CD14-positive monocyte (primary cell): ENCODE measurements at regions not wholly inside any gene's neighbourhood (a gene's known extent, or its start where the extent isn't known, plus 50 kb on each side); places are given as distances from the start of the nearest gene placed in this dataset.

Experiments used
- DNase-seq, 3 donors: peaks; one replicate each; pipeline ENCODE4 v3.0.0-alpha.2; 2011 to 2022
- H2AFZ ChIP-seq: 2 replicates; pipeline ENCODE4 v1.6.0; 2012; ENCODE audit warnings: mild to moderate bottlenecking, low read depth, low read length, inconsistent platforms; ENCODE audit not compliant: insufficient read depth, poor library complexity, severe bottlenecking
- H3K27ac ChIP-seq, 2 donors: 1 replicate in 1 of 2; 2 replicates in 1 of 2; pipeline ENCODE4 v1.5.1; 2012 to 2013; ENCODE audit warnings: low read length in 2 of 2, control low read depth in 1 of 2, inconsistent platforms in 1 of 2, low read depth in 1 of 2, mild to moderate bottlenecking in 1 of 2
- H3K27me3 ChIP-seq, 2 donors: one replicate each; pipeline versions ENCODE4 v1.6.0 to v1.6.1; 2011 to 2013; ENCODE audit warnings: low read length in 2 of 2; ENCODE audit not compliant: control insufficient read depth in 2 of 2, insufficient read depth in 2 of 2
- H3K36me3 ChIP-seq, 2 donors: replicated peaks in 1 of 2; 1 replicate in 1 of 2; 2 replicates in 1 of 2; pipeline versions ENCODE4 v1.5.1 to v1.6.1; 2012 to 2013; ENCODE audit warnings: low read length in 2 of 2, control low read depth in 1 of 2, inconsistent platforms in 1 of 2, mild to moderate bottlenecking in 1 of 2; ENCODE audit not compliant: insufficient read depth in 2 of 2, control insufficient read depth in 1 of 2
- H3K4me1 ChIP-seq, 2 donors: 1 replicate in 1 of 2; 2 replicates in 1 of 2; pipeline versions ENCODE4 v1.5.1 to v1.6.1; 2012 to 2013; ENCODE audit warnings: low read length in 2 of 2, control low read depth in 1 of 2, inconsistent platforms in 1 of 2, mild to moderate bottlenecking in 1 of 2, moderate library complexity in 1 of 2; ENCODE audit not compliant: insufficient read depth in 2 of 2, control insufficient read depth in 1 of 2
- H3K4me2 ChIP-seq: replicated peaks from 2 replicates; pipeline ENCODE3; 2012; ENCODE audit warnings: low read length, moderate library complexity, mild to moderate bottlenecking; ENCODE audit not compliant: poor library complexity, severe bottlenecking; ENCODE audit errors: extremely low read depth
- H3K4me3 ChIP-seq, 3 experiments: fragments of 200-600 bp in 1 of 3; sonication (generic) in 1 of 3; replicated peaks in 1 of 3; 1 replicate in 2 of 3; 2 replicates in 1 of 3; pipeline ENCODE4 v1.5.1; 2011 to 2013; ENCODE audit warnings: low read length in 3 of 3, mild to moderate bottlenecking in 3 of 3, control low read depth in 2 of 3, low read depth in 2 of 3, inconsistent platforms in 1 of 3, moderate library complexity in 1 of 3
- H3K79me2 ChIP-seq: 2 replicates; pipeline ENCODE4 v1.6.0; 2012; ENCODE audit warnings: mild to moderate bottlenecking, control low read depth, inconsistent platforms, low read length, moderate library complexity; ENCODE audit not compliant: insufficient read depth
- H3K9ac ChIP-seq: 2 replicates; pipeline ENCODE4 v1.6.0; 2017; ENCODE audit warnings: low read length, mild to moderate bottlenecking; ENCODE audit not compliant: insufficient read depth, poor library complexity, severe bottlenecking
- H3K9me3 ChIP-seq, 2 donors: replicated peaks in 1 of 2; 1 replicate in 1 of 2; 2 replicates in 1 of 2; pipeline versions ENCODE4 v1.5.1 to v1.6.1; 2012 to 2013; ENCODE audit warnings: low read length in 2 of 2, control low read depth in 1 of 2; ENCODE audit not compliant: control insufficient read depth in 1 of 2, insufficient read depth in 1 of 2
- H4K20me1 ChIP-seq: 2 replicates; pipeline ENCODE4 v1.6.0; 2012; ENCODE audit warnings: mild to moderate bottlenecking, low read length, control low read depth, moderate library complexity; ENCODE audit not compliant: insufficient read depth
- H3K27ac Mint-ChIP-seq, 7 donors: one replicate each; pipeline ENCODE4 v1.8.0; 2020; ENCODE audit warnings: mild to moderate bottlenecking in 7 of 7, mixed read lengths in 7 of 7, moderate library complexity in 6 of 7, inconsistent platforms in 2 of 7
- H3K27me3 Mint-ChIP-seq, 3 donors: one replicate each; pipeline ENCODE4 v1.8.0; 2021 to 2022; ENCODE audit warnings: low read depth in 3 of 3, mild to moderate bottlenecking in 3 of 3, mixed read lengths in 3 of 3, moderate library complexity in 3 of 3, inconsistent platforms in 1 of 3
- H3K36me3 Mint-ChIP-seq, 2 donors: one replicate each; pipeline ENCODE4 v1.8.0; 2020; ENCODE audit warnings: mixed read lengths in 2 of 2, inconsistent platforms in 1 of 2, mild to moderate bottlenecking in 1 of 2
- H3K4me1 Mint-ChIP-seq: one replicate; pipeline ENCODE4 v1.8.0; 2020; ENCODE audit warnings: mild to moderate bottlenecking, mixed read lengths
- H3K4me3 Mint-ChIP-seq, 2 donors: one replicate each; pipeline ENCODE4 v1.8.0; 2020; ENCODE audit warnings: mild to moderate bottlenecking in 2 of 2, mixed read lengths in 2 of 2, moderate library complexity in 1 of 2
- H3K9me3 Mint-ChIP-seq, 7 donors: one replicate each; pipeline ENCODE4 v1.8.0; 2020 to 2022; ENCODE audit warnings: mixed read lengths in 7 of 7, mild to moderate bottlenecking in 6 of 7, moderate library complexity in 6 of 7, inconsistent platforms in 2 of 7
- CTCF ChIP-seq: fragments of 200-600 bp; IDR thresholded peaks from one replicate; pipeline ENCODE4 v1.8.0; 2022; ENCODE audit warnings: antibody characterized with exemption, mild to moderate bottlenecking
- WGBS: methylation state at CpG from one replicate; pipeline ENCODE4 v1.1.5; 2013; ENCODE audit warnings: missing lambda C conversion rate; ENCODE audit not compliant: insufficient coverage; 5-methylcytosine and 5-hydroxymethylcytosine counted together
- intact Hi-C, 2 donors: fragments of 100-400 bp; cut with micrococcal nuclease; formaldehyde crosslinking; loops; one replicate each; pipeline versions ENCODE4 v1.15.0 to v1.15.1; 2023

DNA sequence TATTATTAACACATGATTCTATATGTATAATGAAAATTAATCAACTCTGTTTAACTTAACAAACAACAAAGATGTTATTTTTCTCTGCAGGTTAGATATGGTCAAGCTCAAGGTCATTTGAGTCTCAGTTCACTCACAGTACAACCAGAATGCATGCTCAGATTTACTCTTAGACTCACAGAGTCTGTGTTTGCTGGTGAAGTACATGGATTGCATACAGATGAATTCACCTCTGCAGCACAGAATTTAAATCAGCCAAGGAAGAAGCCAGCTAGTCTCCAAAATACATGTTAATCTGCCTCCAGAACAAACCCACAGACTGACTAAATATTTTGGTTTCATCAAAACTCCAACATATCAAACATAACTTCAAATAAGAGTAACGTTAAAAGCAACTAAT is 424.5 kb downstream of the RAD51AP2 start:
- Histone ChIP-seq H3K4me2 (no peak overlapping the region), H3K79me2 (no peaks in the 10 kb centered on the region), H3K4me3 (no peak overlapping the region), H3K27me3 (no peaks in the 10 kb centered on the region), H2AFZ (no peak overlapping the region), H3K9me3 (no peaks in the 10 kb centered on the region), H3K27ac (no peak overlapping the region), H3K4me1 (no peaks in the 10 kb centered on the region), H3K36me3 (no peaks in the 10 kb centered on the region), H3K9ac (no peak overlapping the region), H4K20me1 (no peaks in the 10 kb centered on the region)
- DNase-seq, result no peak
- H3K9me3 Mint-ChIP-seq, result peaks cover 0 to 9% (median 0%) of the 10 kb centered on the region in 7 donors
- H3K27me3 Mint-ChIP-seq, result peaks cover 0 to 7% (median 0%) of the 10 kb centered on the region in 3 donors
- no peaks in the 10 kb centered on the region for H3K36me3 Mint-ChIP-seq
- no peak overlapping the region for H3K4me3 Mint-ChIP-seq
- intact Hi-C loops, result no loop called here
- no CpG with 5 or more reads among the region's 1 CpG for WGBS
- H3K27ac Mint-ChIP-seq, result no peak overlapping the region
- H3K4me1 Mint-ChIP-seq, result no peaks in the 10 kb centered on the region
- no peak for TF ChIP-seq CTCF

GRCh38 chr2:17086990-17087389 is 421.4 kb upstream of the CYRIA start:
- Histone ChIP-seq H3K4me1 (no peaks in the 10 kb centered on the region), H3K9ac (no peak overlapping the region), H3K27ac (no peak overlapping the region), H3K4me2 (no peak overlapping the region), H3K79me2 (no peaks in the 10 kb centered on the region), H3K36me3 (no peaks in the 10 kb centered on the region), H3K27me3 (no peaks in the 10 kb centered on the region), H4K20me1 (no peaks in the 10 kb centered on the region), H3K9me3 (no peaks in the 10 kb centered on the region), H2AFZ (no peak overlapping the region), H3K4me3 (no peak overlapping the region)
- no peak for DNase-seq
- H3K27ac Mint-ChIP-seq, result no peak overlapping the region
- no peaks in the 10 kb centered on the region for H3K4me1 Mint-ChIP-seq
- peaks cover 0 to 6% (median 0%) of the 10 kb centered on the region in 7 donors for H3K9me3 Mint-ChIP-seq
- no peaks in the 10 kb centered on the region for H3K36me3 Mint-ChIP-seq
- 80% methylated on average over 1 of the region's 1 CpG for WGBS
- intact Hi-C loops, result no loop called here
- H3K4me3 Mint-ChIP-seq, result no peak overlapping the region
- TF ChIP-seq CTCF, result no peak
- peaks cover 0 to 2% (median 0%) of the 10 kb centered on the region in 3 donors for H3K27me3 Mint-ChIP-seq
